WTC11 (cell line): ENCODE measurements at regions not wholly inside any gene's neighbourhood (a gene's known extent, or its start where the extent isn't known, plus 50 kb on each side); places are given as distances from the start of the nearest gene placed in this dataset.

Experiments used
- ATAC-seq: fragments of 200-7000 bp; cut with Tn5 transposase; 2 replicates; pipeline ENCODE4 v1.10.0; 2021; ENCODE audit warnings: mild to moderate bottlenecking, moderate library complexity
- CTCF ChIA-PET: fragments of 300-600 bp; sonication (Branson Sonifier 250); formaldehyde crosslinking; loops from one replicate; lab custom pipeline; 2021; ENCODE audit warnings: antibody characterized with exemption; lab: Charles Lee
- POLR2A ChIA-PET: fragments of 350-600 bp; sonication (Branson Sonifier 250); formaldehyde crosslinking; loops from one replicate; lab custom pipeline; 2021; ENCODE audit warnings: antibody characterized with exemption; lab: Charles Lee
- DNase-seq: peaks from one replicate; pipeline ENCODE4 v3.0.0; 2021; ENCODE audit warnings: low spot score
- H3K27ac Mint-ChIP-seq: 2 replicates; pipeline ENCODE4 v1.8.0; 2021; ENCODE audit warnings: mixed read lengths
- H3K27me3 Mint-ChIP-seq: 2 replicates; pipeline ENCODE4 v1.8.0; 2021; ENCODE audit warnings: low read depth, mild to moderate bottlenecking, moderate library complexity, mixed read lengths
- H3K36me3 Mint-ChIP-seq: 2 replicates; pipeline ENCODE4 v1.8.0; 2021; ENCODE audit warnings: mixed read lengths
- H3K4me1 Mint-ChIP-seq: 2 replicates; pipeline ENCODE4 v1.8.0; 2022; ENCODE audit warnings: mixed read lengths
- H3K4me3 Mint-ChIP-seq: 2 replicates; pipeline ENCODE4 v1.8.0; 2021; ENCODE audit warnings: mild to moderate bottlenecking, moderate library complexity, mixed read lengths
- H3K9me3 Mint-ChIP-seq: 2 replicates; pipeline ENCODE4 v1.8.0; 2021; ENCODE audit warnings: mixed read lengths
- ETV6 ChIP-seq: sonication (generic); formaldehyde crosslinking; IDR thresholded peaks from 2 replicates; pipeline ENCODE4 v1.8.1; 2022; ENCODE audit warnings: mild to moderate bottlenecking, missing genetic modification reagents
- FOXJ3 ChIP-seq: sonication (generic); formaldehyde crosslinking; IDR thresholded peaks from 2 replicates; pipeline ENCODE4 v1.9.0; 2021; ENCODE audit warnings: missing genetic modification reagents, mild to moderate bottlenecking, borderline replicate concordance
- FOXK1 ChIP-seq: sonication (generic); formaldehyde crosslinking; IDR thresholded peaks from 2 replicates; pipeline ENCODE4 v1.8.0; 2022; ENCODE audit warnings: mild to moderate bottlenecking, moderate library complexity, missing genetic modification reagents
- HMGA2 ChIP-seq: fragments of 250-450 bp; sonication (Bioruptor Pico); IDR thresholded peaks from 2 replicates; pipeline ENCODE4 v1.4.0; 2021; ENCODE audit warnings: mild to moderate bottlenecking, moderate library complexity
- JAZF1 ChIP-seq: fragments of 250-450 bp; sonication (Bioruptor Pico); IDR thresholded peaks from 2 replicates; pipeline ENCODE4 v1.9.0; 2021; ENCODE audit warnings: moderate library complexity, mild to moderate bottlenecking, inconsistent platforms
- NFATC4 ChIP-seq: fragments of 250-450 bp; sonication (Bioruptor Pico); IDR thresholded peaks from 2 replicates; pipeline ENCODE4 v1.9.0; 2021; ENCODE audit warnings: mild to moderate bottlenecking
- ZNF121 ChIP-seq: sonication (generic); formaldehyde crosslinking; IDR thresholded peaks from 2 replicates; pipeline ENCODE4 v1.8.0; 2023; ENCODE audit warnings: missing genetic modification reagents
- ZNF232 ChIP-seq: sonication (generic); formaldehyde crosslinking; IDR thresholded peaks from 2 replicates; pipeline ENCODE4 v1.8.0; 2022; ENCODE audit warnings: mild to moderate bottlenecking, missing genetic modification reagents
- ZNF317 ChIP-seq: sonication (generic); formaldehyde crosslinking; IDR thresholded peaks from 2 replicates; pipeline ENCODE4 v1.8.1; 2023; ENCODE audit warnings: low read depth, mild to moderate bottlenecking, moderate library complexity, missing genetic modification reagents, borderline replicate concordance
- ZNF396 ChIP-seq: fragments of 250-450 bp; sonication (Bioruptor Pico); IDR thresholded peaks from 2 replicates; pipeline ENCODE4 v1.8.0; 2021; ENCODE audit warnings: mild to moderate bottlenecking, moderate library complexity, borderline replicate concordance
- TF ChIP-seq, protein P1 (sequence below): sonication (generic); formaldehyde crosslinking; IDR thresholded peaks from 2 replicates; pipeline ENCODE4 v1.8.1; 2023; ENCODE audit warnings: mild to moderate bottlenecking, missing genetic modification reagents, moderate library complexity
- TF ChIP-seq, protein P2 (sequence below): sonication (generic); formaldehyde crosslinking; conservative IDR thresholded peaks from 2 replicates; pipeline ENCODE4 v1.8.1; 2022; ENCODE audit warnings: mild to moderate bottlenecking, missing genetic modification reagents
- TF ChIP-seq, protein P3 (sequence below): sonication (generic); formaldehyde crosslinking; IDR thresholded peaks from 2 replicates; pipeline ENCODE4 v1.8.0; 2023; ENCODE audit warnings: missing genetic modification reagents
- TF ChIP-seq, protein P4 (sequence below): sonication (generic); formaldehyde crosslinking; IDR thresholded peaks from 2 replicates; pipeline ENCODE4 v1.8.0; 2022; ENCODE audit warnings: mild to moderate bottlenecking, missing genetic modification reagents
- TF ChIP-seq, protein P5 (sequence below): fragments of 250-450 bp; sonication (Bioruptor Pico); IDR thresholded peaks from 2 replicates; pipeline ENCODE4 v1.8.0; 2021; ENCODE audit warnings: mild to moderate bottlenecking
- TF ChIP-seq, protein P6 (sequence below): fragments of 250-450 bp; sonication (Bioruptor Pico); IDR thresholded peaks from 2 replicates; pipeline ENCODE4 v2.1.2; 2022; ENCODE audit warnings: mild to moderate bottlenecking, moderate library complexity
- TF ChIP-seq, protein P7 (sequence below): sonication (generic); formaldehyde crosslinking; IDR thresholded peaks from 2 replicates; pipeline ENCODE4 v1.8.1; 2023; ENCODE audit warnings: mild to moderate bottlenecking, missing genetic modification reagents, borderline replicate concordance
- TF ChIP-seq, protein P8 (sequence below): sonication (generic); formaldehyde crosslinking; IDR thresholded peaks from 2 replicates; pipeline ENCODE4 v1.8.0; 2022; ENCODE audit warnings: missing genetic modification reagents

DNA sequence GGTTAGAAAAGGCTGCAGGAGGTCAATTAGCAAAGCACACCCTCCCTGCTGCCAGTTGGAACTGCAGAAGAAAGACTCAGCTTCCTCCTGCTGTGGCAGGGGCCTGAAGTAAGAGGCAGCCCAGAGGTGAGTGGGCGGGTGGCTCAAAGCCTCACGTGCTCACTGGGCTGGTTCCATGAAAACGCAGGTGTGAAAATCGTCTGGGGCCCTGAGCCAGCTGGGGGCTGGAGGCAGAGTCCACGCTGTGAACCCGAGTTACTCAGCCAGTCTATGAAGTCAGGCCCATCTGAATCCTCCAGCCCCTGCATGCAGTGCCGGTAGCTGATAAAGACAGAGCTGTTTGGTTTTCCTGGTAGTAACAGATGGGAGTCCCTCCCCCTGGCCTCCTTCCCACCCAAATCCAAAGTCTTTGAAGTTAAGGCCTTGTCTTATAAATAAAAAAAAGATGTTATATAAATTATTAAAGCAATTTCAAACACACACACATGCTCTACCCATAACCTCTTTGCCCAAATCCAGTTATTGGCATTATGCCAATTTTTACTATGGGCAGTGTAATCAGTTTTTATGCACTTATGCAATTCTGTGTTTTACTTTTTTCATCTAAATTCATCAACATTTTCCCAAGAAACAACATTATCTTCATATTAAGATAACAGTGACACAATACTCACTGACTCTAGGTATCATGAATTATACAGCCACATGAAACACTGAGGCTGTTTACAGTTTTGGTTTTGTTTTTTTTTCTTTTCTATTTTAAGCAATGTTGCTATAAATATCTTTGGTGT is 57.9 kb upstream of the PNMA1 start (continued):
- TF ChIP-seq, protein P1, sequence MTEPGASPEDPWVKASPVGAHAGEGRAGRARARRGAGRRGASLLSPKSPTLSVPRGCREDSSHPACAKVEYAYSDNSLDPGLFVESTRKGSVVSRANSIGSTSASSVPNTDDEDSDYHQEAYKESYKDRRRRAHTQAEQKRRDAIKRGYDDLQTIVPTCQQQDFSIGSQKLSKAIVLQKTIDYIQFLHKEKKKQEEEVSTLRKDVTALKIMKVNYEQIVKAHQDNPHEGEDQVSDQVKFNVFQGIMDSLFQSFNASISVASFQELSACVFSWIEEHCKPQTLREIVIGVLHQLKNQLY (CRISPR knock-in tag): no peak
- TF ChIP-seq ZNF396 (CRISPR knock-in tag): no peak
- TF ChIP-seq ZNF317 (CRISPR knock-in tag): 0 out of 2 replicates have a peak, but pooled peaks have one; percentile 12
- TF ChIP-seq, protein P2, sequence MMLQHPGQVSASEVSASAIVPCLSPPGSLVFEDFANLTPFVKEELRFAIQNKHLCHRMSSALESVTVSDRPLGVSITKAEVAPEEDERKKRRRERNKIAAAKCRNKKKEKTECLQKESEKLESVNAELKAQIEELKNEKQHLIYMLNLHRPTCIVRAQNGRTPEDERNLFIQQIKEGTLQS: no peak
- TF ChIP-seq, protein P3, sequence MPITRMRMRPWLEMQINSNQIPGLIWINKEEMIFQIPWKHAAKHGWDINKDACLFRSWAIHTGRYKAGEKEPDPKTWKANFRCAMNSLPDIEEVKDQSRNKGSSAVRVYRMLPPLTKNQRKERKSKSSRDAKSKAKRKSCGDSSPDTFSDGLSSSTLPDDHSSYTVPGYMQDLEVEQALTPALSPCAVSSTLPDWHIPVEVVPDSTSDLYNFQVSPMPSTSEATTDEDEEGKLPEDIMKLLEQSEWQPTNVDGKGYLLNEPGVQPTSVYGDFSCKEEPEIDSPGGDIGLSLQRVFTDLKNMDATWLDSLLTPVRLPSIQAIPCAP (CRISPR knock-in tag): 0 out of 2 replicates have a peak, but pooled peaks have one; percentile 32
- TF ChIP-seq ZNF121 (CRISPR knock-in tag): no peak
- TF ChIP-seq, protein P4, sequence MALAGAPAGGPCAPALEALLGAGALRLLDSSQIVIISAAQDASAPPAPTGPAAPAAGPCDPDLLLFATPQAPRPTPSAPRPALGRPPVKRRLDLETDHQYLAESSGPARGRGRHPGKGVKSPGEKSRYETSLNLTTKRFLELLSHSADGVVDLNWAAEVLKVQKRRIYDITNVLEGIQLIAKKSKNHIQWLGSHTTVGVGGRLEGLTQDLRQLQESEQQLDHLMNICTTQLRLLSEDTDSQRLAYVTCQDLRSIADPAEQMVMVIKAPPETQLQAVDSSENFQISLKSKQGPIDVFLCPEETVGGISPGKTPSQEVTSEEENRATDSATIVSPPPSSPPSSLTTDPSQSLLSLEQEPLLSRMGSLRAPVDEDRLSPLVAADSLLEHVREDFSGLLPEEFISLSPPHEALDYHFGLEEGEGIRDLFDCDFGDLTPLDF (CRISPR knock-in tag): peak; percentile 72; the same call in 1 of the 2 replicates
- no peak for TF ChIP-seq ZNF232
- peak; percentile 82 for TF ChIP-seq ETV6 (CRISPR knock-in tag)
- TF ChIP-seq FOXJ3 (CRISPR knock-in tag): no peak
- TF ChIP-seq, protein P5, sequence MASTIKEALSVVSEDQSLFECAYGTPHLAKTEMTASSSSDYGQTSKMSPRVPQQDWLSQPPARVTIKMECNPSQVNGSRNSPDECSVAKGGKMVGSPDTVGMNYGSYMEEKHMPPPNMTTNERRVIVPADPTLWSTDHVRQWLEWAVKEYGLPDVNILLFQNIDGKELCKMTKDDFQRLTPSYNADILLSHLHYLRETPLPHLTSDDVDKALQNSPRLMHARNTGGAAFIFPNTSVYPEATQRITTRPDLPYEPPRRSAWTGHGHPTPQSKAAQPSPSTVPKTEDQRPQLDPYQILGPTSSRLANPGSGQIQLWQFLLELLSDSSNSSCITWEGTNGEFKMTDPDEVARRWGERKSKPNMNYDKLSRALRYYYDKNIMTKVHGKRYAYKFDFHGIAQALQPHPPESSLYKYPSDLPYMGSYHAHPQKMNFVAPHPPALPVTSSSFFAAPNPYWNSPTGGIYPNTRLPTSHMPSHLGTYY (CRISPR knock-in tag): 0 out of 2 replicates have a peak, but pooled peaks have one; percentile 42
- TF ChIP-seq JAZF1: no peak
- TF ChIP-seq NFATC4: no peak
- TF ChIP-seq FOXK1 (CRISPR knock-in tag): peak; percentile 70; the same call in 1 of the 2 replicates
- TF ChIP-seq, all 79 proteins: peak for 27

DNA sequence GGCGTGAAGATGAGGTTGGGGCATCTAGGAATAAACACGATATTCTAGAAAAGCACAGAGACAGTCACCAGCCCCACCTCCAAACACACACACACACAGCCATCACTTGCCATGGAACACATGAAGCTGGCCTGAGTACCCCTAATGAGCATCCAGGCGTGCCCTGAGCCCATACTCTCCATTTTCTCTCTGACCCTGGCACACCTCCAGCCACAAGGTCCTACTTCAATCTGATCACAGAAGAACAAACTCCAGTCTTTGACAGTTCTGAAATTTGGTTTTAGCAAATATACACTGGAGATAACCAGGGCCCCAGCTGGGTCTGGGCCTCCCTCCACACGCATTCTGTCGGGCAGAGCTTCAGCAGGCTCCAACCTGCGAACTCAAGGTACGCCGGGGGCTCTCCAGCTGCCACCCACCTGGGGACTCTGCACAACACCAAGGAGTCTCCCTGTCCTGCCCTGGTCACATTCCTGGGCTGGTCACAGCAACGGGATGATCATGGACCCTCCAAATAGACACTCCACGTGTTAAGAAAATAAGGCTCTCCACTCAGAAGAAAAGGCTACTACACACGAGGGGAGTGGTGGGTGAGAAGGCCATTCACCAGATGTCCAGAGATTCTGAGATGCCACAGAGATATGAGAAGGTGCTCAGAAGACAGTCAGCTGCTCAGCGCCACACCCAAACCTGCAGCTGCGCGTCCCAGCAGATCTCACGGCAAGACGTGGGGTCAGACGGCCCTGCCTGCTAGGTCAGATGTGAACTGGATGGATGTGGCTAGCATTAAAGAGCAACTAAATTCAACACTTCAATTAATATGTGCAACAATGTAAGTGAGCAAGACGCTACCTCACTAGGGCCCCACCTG is 57.0 kb upstream of the PNMA1 start:
- H3K27me3 Mint-ChIP-seq: peaks cover 15% of the 10 kb centered on the region
- H3K4me3 Mint-ChIP-seq: no peak overlapping the region
- ChIA-PET POLR2A (interaction anchor here (1.0 to 2.1 kb wide), 6 partner anchors 8 to 80 kb away, joined by 3 to 7 read pairs (median 3); partner anchors contain the start of gene PTGR2), CTCF (interaction anchor here (0.5 to 4.1 kb wide), 9 partner anchors 12 to 81 kb away, joined by 3 to 36 read pairs (median 5); partner anchors contain the start of gene PTGR2)
- no peak overlapping the region for H3K27ac Mint-ChIP-seq
- no peaks in the 10 kb centered on the region for H3K9me3 Mint-ChIP-seq
- H3K4me1 Mint-ChIP-seq: peaks cover 34% of the 10 kb centered on the region
- ATAC-seq (peak; percentile 9; the same call in 1 of the 2 replicates), DNase-seq (no peak)
- H3K36me3 Mint-ChIP-seq: no peaks in the 10 kb centered on the region
- TF ChIP-seq FOXJ3 (CRISPR knock-in tag) (no peak), ZNF232 (no peak), HMGA2 (CRISPR knock-in tag) (no peak)
- TF ChIP-seq, protein P6, sequence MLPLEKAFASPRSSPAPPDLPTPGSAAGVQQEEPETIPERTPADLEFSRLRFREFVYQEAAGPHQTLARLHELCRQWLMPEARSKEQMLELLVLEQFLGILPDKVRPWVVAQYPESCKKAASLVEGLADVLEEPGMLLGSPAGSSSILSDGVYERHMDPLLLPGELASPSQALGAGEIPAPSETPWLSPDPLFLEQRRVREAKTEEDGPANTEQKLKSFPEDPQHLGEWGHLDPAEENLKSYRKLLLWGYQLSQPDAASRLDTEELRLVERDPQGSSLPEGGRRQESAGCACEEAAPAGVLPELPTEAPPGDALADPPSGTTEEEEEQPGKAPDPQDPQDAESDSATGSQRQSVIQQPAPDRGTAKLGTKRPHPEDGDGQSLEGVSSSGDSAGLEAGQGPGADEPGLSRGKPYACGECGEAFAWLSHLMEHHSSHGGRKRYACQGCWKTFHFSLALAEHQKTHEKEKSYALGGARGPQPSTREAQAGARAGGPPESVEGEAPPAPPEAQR (CRISPR knock-in tag): no peak
- TF ChIP-seq, protein P7, sequence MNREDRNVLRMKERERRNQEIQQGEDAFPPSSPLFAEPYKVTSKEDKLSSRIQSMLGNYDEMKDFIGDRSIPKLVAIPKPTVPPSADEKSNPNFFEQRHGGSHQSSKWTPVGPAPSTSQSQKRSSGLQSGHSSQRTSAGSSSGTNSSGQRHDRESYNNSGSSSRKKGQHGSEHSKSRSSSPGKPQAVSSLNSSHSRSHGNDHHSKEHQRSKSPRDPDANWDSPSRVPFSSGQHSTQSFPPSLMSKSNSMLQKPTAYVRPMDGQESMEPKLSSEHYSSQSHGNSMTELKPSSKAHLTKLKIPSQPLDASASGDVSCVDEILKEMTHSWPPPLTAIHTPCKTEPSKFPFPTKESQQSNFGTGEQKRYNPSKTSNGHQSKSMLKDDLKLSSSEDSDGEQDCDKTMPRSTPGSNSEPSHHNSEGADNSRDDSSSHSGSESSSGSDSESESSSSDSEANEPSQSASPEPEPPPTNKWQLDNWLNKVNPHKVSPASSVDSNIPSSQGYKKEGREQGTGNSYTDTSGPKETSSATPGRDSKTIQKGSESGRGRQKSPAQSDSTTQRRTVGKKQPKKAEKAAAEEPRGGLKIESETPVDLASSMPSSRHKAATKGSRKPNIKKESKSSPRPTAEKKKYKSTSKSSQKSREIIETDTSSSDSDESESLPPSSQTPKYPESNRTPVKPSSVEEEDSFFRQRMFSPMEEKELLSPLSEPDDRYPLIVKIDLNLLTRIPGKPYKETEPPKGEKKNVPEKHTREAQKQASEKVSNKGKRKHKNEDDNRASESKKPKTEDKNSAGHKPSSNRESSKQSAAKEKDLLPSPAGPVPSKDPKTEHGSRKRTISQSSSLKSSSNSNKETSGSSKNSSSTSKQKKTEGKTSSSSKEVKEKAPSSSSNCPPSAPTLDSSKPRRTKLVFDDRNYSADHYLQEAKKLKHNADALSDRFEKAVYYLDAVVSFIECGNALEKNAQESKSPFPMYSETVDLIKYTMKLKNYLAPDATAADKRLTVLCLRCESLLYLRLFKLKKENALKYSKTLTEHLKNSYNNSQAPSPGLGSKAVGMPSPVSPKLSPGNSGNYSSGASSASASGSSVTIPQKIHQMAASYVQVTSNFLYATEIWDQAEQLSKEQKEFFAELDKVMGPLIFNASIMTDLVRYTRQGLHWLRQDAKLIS (CRISPR knock-in tag): no peak
- TF ChIP-seq, protein P8, sequence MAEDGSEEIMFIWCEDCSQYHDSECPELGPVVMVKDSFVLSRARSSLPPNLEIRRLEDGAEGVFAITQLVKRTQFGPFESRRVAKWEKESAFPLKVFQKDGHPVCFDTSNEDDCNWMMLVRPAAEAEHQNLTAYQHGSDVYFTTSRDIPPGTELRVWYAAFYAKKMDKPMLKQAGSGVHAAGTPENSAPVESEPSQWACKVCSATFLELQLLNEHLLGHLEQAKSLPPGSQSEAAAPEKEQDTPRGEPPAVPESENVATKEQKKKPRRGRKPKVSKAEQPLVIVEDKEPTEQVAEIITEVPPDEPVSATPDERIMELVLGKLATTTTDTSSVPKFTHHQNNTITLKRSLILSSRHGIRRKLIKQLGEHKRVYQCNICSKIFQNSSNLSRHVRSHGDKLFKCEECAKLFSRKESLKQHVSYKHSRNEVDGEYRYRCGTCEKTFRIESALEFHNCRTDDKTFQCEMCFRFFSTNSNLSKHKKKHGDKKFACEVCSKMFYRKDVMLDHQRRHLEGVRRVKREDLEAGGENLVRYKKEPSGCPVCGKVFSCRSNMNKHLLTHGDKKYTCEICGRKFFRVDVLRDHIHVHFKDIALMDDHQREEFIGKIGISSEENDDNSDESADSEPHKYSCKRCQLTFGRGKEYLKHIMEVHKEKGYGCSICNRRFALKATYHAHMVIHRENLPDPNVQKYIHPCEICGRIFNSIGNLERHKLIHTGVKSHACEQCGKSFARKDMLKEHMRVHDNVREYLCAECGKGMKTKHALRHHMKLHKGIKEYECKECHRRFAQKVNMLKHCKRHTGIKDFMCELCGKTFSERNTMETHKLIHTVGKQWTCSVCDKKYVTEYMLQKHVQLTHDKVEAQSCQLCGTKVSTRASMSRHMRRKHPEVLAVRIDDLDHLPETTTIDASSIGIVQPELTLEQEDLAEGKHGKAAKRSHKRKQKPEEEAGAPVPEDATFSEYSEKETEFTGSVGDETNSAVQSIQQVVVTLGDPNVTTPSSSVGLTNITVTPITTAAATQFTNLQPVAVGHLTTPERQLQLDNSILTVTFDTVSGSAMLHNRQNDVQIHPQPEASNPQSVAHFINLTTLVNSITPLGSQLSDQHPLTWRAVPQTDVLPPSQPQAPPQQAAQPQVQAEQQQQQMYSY (CRISPR knock-in tag): no peak
